ENCODE measurements at regions not wholly inside any gene's neighbourhood (a gene's known extent, or its start where the extent isn't known, plus 50 kb on each side); places are given as distances from the start of the nearest gene placed in this dataset.
"Not testable (repeated sequence)": the region's sequence is repeated elsewhere in the genome, so short reads cannot be mapped to it uniquely, and the experiment has no call there.

GRCh38 chr6:114824409-114824808 is 481.6 kb upstream of the HS3ST5 start:
- no peak overlapping the region for H3K4me3 ChIP-seq
- DNase-seq (ENCODE audit: low spot score) (no peak), ATAC-seq (ENCODE audit: insufficient number of reproducible peaks, low FRiP score, low read depth) (no peak)
- no peak overlapping the region for H3K27ac ChIP-seq
- no peaks in the 10 kb centered on the region for H3K27me3 ChIP-seq (replicated peaks; ENCODE audit: insufficient read depth)
- no peaks in the 10 kb centered on the region for H3K36me3 ChIP-seq
- TF ChIP-seq CTCF (IDR thresholded peaks at IDR 0.05): no peak
- no peaks in the 10 kb centered on the region for H3K4me1 ChIP-seq (ENCODE audit: control insufficient read depth in 1 of 2, low read depth in 2 of 2)
- H3K9me3 ChIP-seq: no peaks in the 10 kb centered on the region

GRCh38 chr6:114816678-114817077 is 473.9 kb upstream of the HS3ST5 start:
- no peaks in the 10 kb centered on the region for H3K27me3 ChIP-seq (replicated peaks; ENCODE audit: insufficient read depth)
- TF ChIP-seq CTCF (IDR thresholded peaks at IDR 0.05): no peak
- DNase-seq (ENCODE audit: low spot score) (no peak), ATAC-seq (ENCODE audit: insufficient number of reproducible peaks, low FRiP score, low read depth) (no peak)
- H3K9me3 ChIP-seq: peaks cover 3% of the 10 kb centered on the region
- H3K4me3 ChIP-seq: no peak overlapping the region
- H3K27ac ChIP-seq: no peak overlapping the region
- no peaks in the 10 kb centered on the region for H3K4me1 ChIP-seq (ENCODE audit: control insufficient read depth in 1 of 2, low read depth in 2 of 2)
- H3K36me3 ChIP-seq: no peaks in the 10 kb centered on the region

GRCh38 chr6:114810468-114810867 is 467.6 kb upstream of the HS3ST5 start:
- TF ChIP-seq CTCF (IDR thresholded peaks at IDR 0.05): no peak
- DNase-seq (ENCODE audit: low spot score): no peak
- ATAC-seq (ENCODE audit: insufficient number of reproducible peaks, low FRiP score, low read depth): no peak
- no peaks in the 10 kb centered on the region for H3K36me3 ChIP-seq
- H3K4me3 ChIP-seq: no peak overlapping the region
- no peak overlapping the region for H3K27ac ChIP-seq
- H3K9me3 ChIP-seq: peaks cover 3% of the 10 kb centered on the region
- H3K27me3 ChIP-seq (replicated peaks; ENCODE audit: insufficient read depth): no peaks in the 10 kb centered on the region
- no peaks in the 10 kb centered on the region for H3K4me1 ChIP-seq (ENCODE audit: control insufficient read depth in 1 of 2, low read depth in 2 of 2)

GRCh38 chr6:114805426-114805825 is 462.6 kb upstream of the HS3ST5 start:
- H3K4me1 ChIP-seq (ENCODE audit: control insufficient read depth in 1 of 2, low read depth in 2 of 2); H3K9me3 ChIP-seq; H3K36me3 ChIP-seq; H3K27me3 ChIP-seq (replicated peaks; ENCODE audit: insufficient read depth); H3K4me3 ChIP-seq; H3K27ac ChIP-seq; ATAC-seq (ENCODE audit: insufficient number of reproducible peaks, low FRiP score, low read depth); DNase-seq (ENCODE audit: low spot score): not testable (repeated sequence)

- no peaks in the 10 kb centered on the region for H3K27me3 ChIP-seq (replicated peaks; ENCODE audit: insufficient read depth)
- H3K27ac ChIP-seq: no peak overlapping the region
- H3K4me3 ChIP-seq: no peak overlapping the region
- no peaks in the 10 kb centered on the region for H3K9me3 ChIP-seq
- ATAC-seq (ENCODE audit: insufficient number of reproducible peaks, low FRiP score, low read depth) (no peak), DNase-seq (ENCODE audit: low spot score) (no peak)
- no peaks in the 10 kb centered on the region for H3K4me1 ChIP-seq (ENCODE audit: control insufficient read depth in 1 of 2, low read depth in 2 of 2)
- H3K36me3 ChIP-seq: no peaks in the 10 kb centered on the region
- no peak for TF ChIP-seq CTCF (IDR thresholded peaks at IDR 0.05)
Observed at GRCh38 chr6:114796576-114796975, 453.8 kb upstream of the HS3ST5 start.

- H3K4me1 ChIP-seq (ENCODE audit: control insufficient read depth in 1 of 2, low read depth in 2 of 2): no peaks in the 10 kb centered on the region
- no peaks in the 10 kb centered on the region for H3K36me3 ChIP-seq
- DNase-seq (ENCODE audit: low spot score) (no peak), ATAC-seq (ENCODE audit: insufficient number of reproducible peaks, low FRiP score, low read depth) (no peak)
- TF ChIP-seq CTCF (IDR thresholded peaks at IDR 0.05): no peak
- H3K27ac ChIP-seq: no peak overlapping the region
- H3K27me3 ChIP-seq (replicated peaks; ENCODE audit: insufficient read depth): no peaks in the 10 kb centered on the region
- H3K9me3 ChIP-seq: no peaks in the 10 kb centered on the region
- no peak overlapping the region for H3K4me3 ChIP-seq
Observed at GRCh38 chr6:114793428-114793827, 450.6 kb upstream of the HS3ST5 start.

Data from thoracic aorta (tissue), 2 donors.